SH-SY5Y (cell line): ENCODE measurements at regions not wholly inside any gene's neighbourhood (a gene's known extent, or its start where the extent isn't known, plus 50 kb on each side); places are given as distances from the start of the nearest gene placed in this dataset.

Experiments used
- GATA2 ChIP-seq: IDR thresholded peaks from 2 replicates; pipeline ENCODE4 v1.6.1; 2011; ENCODE audit warnings: mild to moderate bottlenecking, low read depth, low read length
- GATA3 ChIP-seq: IDR thresholded peaks from 2 replicates; pipeline ENCODE4 v1.6.1; 2011; ENCODE audit warnings: low read depth, mild to moderate bottlenecking, low read length, moderate library complexity

- TF ChIP-seq GATA3 (no peak), GATA2 (no peak)
These were observed 294.8 kb upstream of the FIGN start for GRCh38 chr2:164030623-164031022.
